Activated CD8-positive, alpha-beta T cell treated with anti-CD3 and anti-CD28 coated beads for 36 hours (primary cell): ENCODE measurements at regions not wholly inside any gene's neighbourhood (a gene's known extent, or its start where the extent isn't known, plus 50 kb on each side); places are given as distances from the start of the nearest gene placed in this dataset.

ENCODE experiments used
- ATAC-seq: fragments of 200-7000 bp; cut with Tn5 transposase; one replicate; pipeline ENCODE4 v1.10.0; 2021; ENCODE audit warnings: mild to moderate bottlenecking, moderate library complexity
- CTCF ChIA-PET: fragments of 350-600 bp; sonication (Branson Sonifier 250); formaldehyde crosslinking; loops from one replicate; lab custom pipeline; 2021; ENCODE audit warnings: antibody characterized with exemption; lab: Charles Lee
- POLR2A ChIA-PET: fragments of 350-600 bp; sonication (Branson Sonifier 250); formaldehyde crosslinking; loops from one replicate; lab custom pipeline; 2021; ENCODE audit warnings: antibody characterized with exemption; lab: Charles Lee
- DNase-seq: peaks from one replicate; pipeline ENCODE4 v3.0.0-alpha.2; 2020
- H3K27ac Mint-ChIP-seq: one replicate; pipeline ENCODE4 v1.8.0; 2021; ENCODE audit warnings: mild to moderate bottlenecking, mixed read lengths
- H3K27me3 Mint-ChIP-seq: one replicate; pipeline ENCODE4 v1.8.0; 2021; ENCODE audit warnings: mixed read lengths
- H3K36me3 Mint-ChIP-seq: one replicate; pipeline ENCODE4 v1.8.0; 2021; ENCODE audit warnings: low read depth, mixed read lengths
- H3K4me1 Mint-ChIP-seq: one replicate; pipeline ENCODE4 v1.8.0; 2021; ENCODE audit warnings: low read depth, mixed read lengths
- H3K4me3 Mint-ChIP-seq: one replicate; pipeline ENCODE4 v1.8.0; 2021; ENCODE audit warnings: mild to moderate bottlenecking, moderate library complexity, mixed read lengths
- H3K9me3 Mint-ChIP-seq: one replicate; pipeline ENCODE4 v1.8.0; 2021; ENCODE audit warnings: mixed read lengths
- CTCF ChIP-seq: fragments of 200-600 bp; IDR thresholded peaks from one replicate; pipeline ENCODE4 v1.8.0; 2022; ENCODE audit warnings: antibody characterized with exemption, mild to moderate bottlenecking
- intact Hi-C: fragments of 100-400 bp; cut with micrococcal nuclease; formaldehyde crosslinking; loops from one replicate; pipeline ENCODE4 v1.10.0; 2022

- no peak for TF ChIP-seq CTCF
- Mint-ChIP-seq H3K27me3 (no peaks in the 10 kb centered on the region), H3K9me3 (peaks cover 10% of the 10 kb centered on the region), H3K27ac (no peak overlapping the region), H3K4me1 (no peaks in the 10 kb centered on the region), H3K4me3 (no peak overlapping the region), H3K36me3 (no peaks in the 10 kb centered on the region)
- intact Hi-C loops: no loop called here
- ATAC-seq (no peak), DNase-seq (no peak)
- POLR2A ChIA-PET: no interaction called here
- CTCF ChIA-PET: no interaction called here
These were observed 1952.2 kb downstream of the PCDH7 start for GRCh38 chr4:32672359-32672758.

- POLR2A ChIA-PET: no interaction called here
- ATAC-seq: no peak
- H3K27me3 Mint-ChIP-seq: no peaks in the 10 kb centered on the region
- no peak overlapping the region for H3K27ac Mint-ChIP-seq
- H3K9me3 Mint-ChIP-seq: peaks cover 11% of the 10 kb centered on the region
- no peaks in the 10 kb centered on the region for H3K4me1 Mint-ChIP-seq
- CTCF ChIA-PET: no interaction called here
- no peaks in the 10 kb centered on the region for H3K36me3 Mint-ChIP-seq
- DNase-seq: no peak
- intact Hi-C loops: no loop called here
- TF ChIP-seq CTCF: no peak
- no peak overlapping the region for H3K4me3 Mint-ChIP-seq
These were observed 1960.8 kb downstream of the PCDH7 start for GRCh38 chr4:32680946-32681345.

- ATAC-seq (no peak), DNase-seq (no peak)
- no peak overlapping the region for H3K27ac Mint-ChIP-seq
- POLR2A ChIA-PET: interaction anchor here (0.6 kb wide), 1 partner anchor 802 kb away, joined by 3 read pairs; no protein-coding TSS in a partner anchor
- no peaks in the 10 kb centered on the region for H3K4me1 Mint-ChIP-seq
- no peak overlapping the region for H3K4me3 Mint-ChIP-seq
- H3K9me3 Mint-ChIP-seq: peaks cover 7% of the 10 kb centered on the region
- TF ChIP-seq CTCF: no peak
- CTCF ChIA-PET: no interaction called here
- intact Hi-C loops: no loop called here
- no peaks in the 10 kb centered on the region for H3K27me3 Mint-ChIP-seq
- no peaks in the 10 kb centered on the region for H3K36me3 Mint-ChIP-seq
These were observed 1964.0 kb downstream of the PCDH7 start for GRCh38 chr4:32684160-32684559.

GRCh38 chr4:32686123-32686522, 1966.0 kb downstream of the PCDH7 start:
- POLR2A ChIA-PET: no interaction called here

GRCh38 chr4:32689518-32689917, 1969.3 kb downstream of the PCDH7 start:
- intact Hi-C loops: no loop called here
- ChIA-PET POLR2A (no interaction called here), CTCF (no interaction called here)
- TF ChIP-seq CTCF: no peak
- Mint-ChIP-seq H3K4me3 (no peak overlapping the region), H3K27me3 (no peaks in the 10 kb centered on the region), H3K4me1 (no peaks in the 10 kb centered on the region), H3K9me3 (peaks cover 5% of the 10 kb centered on the region), H3K27ac (no peak overlapping the region), H3K36me3 (no peaks in the 10 kb centered on the region)
- no peak for DNase-seq
- ATAC-seq: no peak

More at GRCh38 chr4:32686123-32686522, 1966.0 kb downstream of the PCDH7 start:
- no peak for DNase-seq
- Mint-ChIP-seq H3K36me3 (no peaks in the 10 kb centered on the region), H3K4me3 (no peak overlapping the region), H3K27ac (no peak overlapping the region), H3K9me3 (peaks cover 4% of the 10 kb centered on the region), H3K27me3 (no peaks in the 10 kb centered on the region), H3K4me1 (no peaks in the 10 kb centered on the region)
- intact Hi-C loops: no loop called here
- no peak for TF ChIP-seq CTCF
- CTCF ChIA-PET: no interaction called here
- ATAC-seq: no peak
